Urinary bladder (tissue), 3 donors: ENCODE measurements at regions not wholly inside any gene's neighbourhood (a gene's known extent, or its start where the extent isn't known, plus 50 kb on each side); places are given as distances from the start of the nearest gene placed in this dataset.

Experiments used
- DNase-seq: peaks from one replicate; pipeline ENCODE4 v3.0.0-alpha.2; 2015; ENCODE audit errors: extremely low spot score
- H3K27ac ChIP-seq: one replicate; pipeline ENCODE4 v1.5.1; 2013; ENCODE audit warnings: low read depth, mild to moderate bottlenecking, moderate library complexity
- H3K36me3 ChIP-seq: one replicate; pipeline ENCODE4 v1.6.1; 2013; ENCODE audit warnings: mild to moderate bottlenecking, moderate library complexity; ENCODE audit not compliant: insufficient read depth
- H3K4me1 ChIP-seq: one replicate; pipeline ENCODE4 v1.6.1; 2013; ENCODE audit warnings: mild to moderate bottlenecking, moderate library complexity; ENCODE audit not compliant: insufficient read depth
- H3K4me3 ChIP-seq: one replicate; pipeline ENCODE4 v1.5.1; 2013; ENCODE audit warnings: low read depth, low read length
- WGBS: extraction: QIAGEN DNeasy Blood & Tissue Kit; methylation state at CpG from one replicate; pipeline ENCODE4 v1.1.7; 2013; 5-methylcytosine and 5-hydroxymethylcytosine counted together
- donor health status: healthy with polysubstance abuse.
- donor health status: healthy.

GRCh38 chr22:48908547-48908946 lies 919.1 kb downstream of the BRD1 start:
- no peak for DNase-seq

GRCh38 chr22:48907591-48907990 lies 920.1 kb downstream of the BRD1 start:
- Histone ChIP-seq H3K4me1 (no peaks in the 10 kb centered on the region), H3K4me3 (no peak overlapping the region), H3K27ac (no peak overlapping the region), H3K36me3 (no peaks in the 10 kb centered on the region)
- no peak for DNase-seq
- 66% methylated on average over 14 of the region's 14 CpGs for WGBS

More at GRCh38 chr22:48908547-48908946, 919.1 kb downstream of the BRD1 start:
- 83% methylated on average over 9 of the region's 9 CpGs for WGBS
- Histone ChIP-seq H3K36me3 (no peaks in the 10 kb centered on the region), H3K4me3 (no peak overlapping the region), H3K4me1 (no peaks in the 10 kb centered on the region), H3K27ac (no peak overlapping the region)

GRCh38 chr22:48906216-48906835 lies 921.3 kb downstream of the BRD1 start:
- Histone ChIP-seq H3K4me1 (no peaks in the 10 kb centered on the region), H3K36me3 (no peaks in the 10 kb centered on the region), H3K4me3 (no peak overlapping the region), H3K27ac (no peak overlapping the region)
- 75% methylated on average over 17 of the region's 17 CpGs for WGBS
- DNase-seq = no peak

GRCh38 chr22:48905206-48905975 lies 922.3 kb downstream of the BRD1 start:
- DNase-seq = no peak
- Histone ChIP-seq H3K36me3 (no peaks in the 10 kb centered on the region), H3K4me3 (no peak overlapping the region), H3K27ac (no peak overlapping the region), H3K4me1 (no peaks in the 10 kb centered on the region)
- WGBS = 81% methylated on average over 17 of the region's 17 CpGs

- no peak for DNase-seq
- H3K27ac ChIP-seq = no peak overlapping the region
- no peaks in the 10 kb centered on the region for H3K36me3 ChIP-seq
- WGBS = 66% methylated on average over 22 of the region's 25 CpGs
- no peaks in the 10 kb centered on the region for H3K4me1 ChIP-seq
- no peak overlapping the region for H3K4me3 ChIP-seq
Measured at GRCh38 chr22:48902983-48903650, 924.6 kb downstream of the BRD1 start.

- Histone ChIP-seq H3K36me3 (no peaks in the 10 kb centered on the region), H3K27ac (no peak overlapping the region), H3K4me3 (no peak overlapping the region), H3K4me1 (no peaks in the 10 kb centered on the region)
- 88% methylated on average over 37 of the region's 37 CpGs for WGBS
- no peak for DNase-seq
Measured at GRCh38 chr22:48902001-48902869, 925.4 kb downstream of the BRD1 start.

GRCh38 chr22:48901324-48901723 lies 926.3 kb downstream of the BRD1 start:
- Histone ChIP-seq H3K4me1 (no peaks in the 10 kb centered on the region), H3K36me3 (no peaks in the 10 kb centered on the region), H3K4me3 (no peak overlapping the region), H3K27ac (no peak overlapping the region)
- no peak for DNase-seq
- 54% methylated on average over 12 of the region's 12 CpGs for WGBS

GRCh38 chr22:48900626-48901025 lies 927.0 kb downstream of the BRD1 start:
- H3K4me1 ChIP-seq = no peaks in the 10 kb centered on the region
- no peaks in the 10 kb centered on the region for H3K36me3 ChIP-seq
- WGBS = 93% methylated on average over 9 of the region's 9 CpGs
- no peak overlapping the region for H3K27ac ChIP-seq
- no peak overlapping the region for H3K4me3 ChIP-seq
- DNase-seq = no peak

- H3K27ac ChIP-seq = no peak overlapping the region
- H3K4me3 ChIP-seq = no peak overlapping the region
- no peaks in the 10 kb centered on the region for H3K36me3 ChIP-seq
- H3K4me1 ChIP-seq = no peaks in the 10 kb centered on the region
- DNase-seq = no peak
- WGBS = 72% methylated on average over 2 of the region's 2 CpGs
Measured at GRCh38 chr22:48900327-48900597, 927.4 kb downstream of the BRD1 start.

GRCh38 chr22:48899523-48900326 lies 927.9 kb downstream of the BRD1 start:
- H3K36me3 ChIP-seq = no peaks in the 10 kb centered on the region
- no peak overlapping the region for H3K27ac ChIP-seq
- no peak for DNase-seq
- H3K4me3 ChIP-seq = no peak overlapping the region
- WGBS = 89% methylated on average over 42 of the region's 42 CpGs
- H3K4me1 ChIP-seq = no peaks in the 10 kb centered on the region

- Histone ChIP-seq H3K36me3 (no peaks in the 10 kb centered on the region), H3K4me3 (no peak overlapping the region), H3K27ac (no peak overlapping the region), H3K4me1 (no peaks in the 10 kb centered on the region)
- no peak for DNase-seq
- WGBS = 78% methylated on average over 21 of the region's 21 CpGs
Measured at GRCh38 chr22:48898524-48899250, 929.0 kb downstream of the BRD1 start.

GRCh38 chr22:48897645-48898370 lies 929.9 kb downstream of the BRD1 start:
- DNase-seq = no peak
- H3K27ac ChIP-seq = no peak overlapping the region
- H3K4me1 ChIP-seq = no peaks in the 10 kb centered on the region
- WGBS = 82% methylated on average over 14 of the region's 14 CpGs
- no peaks in the 10 kb centered on the region for H3K36me3 ChIP-seq
- H3K4me3 ChIP-seq = no peak overlapping the region
